NCI-H446 treated with DMSO at 0.1 percent for 48 hours (cell line): ENCODE measurements at regions not wholly inside any gene's neighbourhood (a gene's known extent, or its start where the extent isn't known, plus 50 kb on each side); places are given as distances from the start of the nearest gene placed in this dataset.

Experiments
- DNase-seq: peaks from one replicate; lab custom pipeline; 2025; lab: John Stamatoyannopoulos, UW

DNA sequence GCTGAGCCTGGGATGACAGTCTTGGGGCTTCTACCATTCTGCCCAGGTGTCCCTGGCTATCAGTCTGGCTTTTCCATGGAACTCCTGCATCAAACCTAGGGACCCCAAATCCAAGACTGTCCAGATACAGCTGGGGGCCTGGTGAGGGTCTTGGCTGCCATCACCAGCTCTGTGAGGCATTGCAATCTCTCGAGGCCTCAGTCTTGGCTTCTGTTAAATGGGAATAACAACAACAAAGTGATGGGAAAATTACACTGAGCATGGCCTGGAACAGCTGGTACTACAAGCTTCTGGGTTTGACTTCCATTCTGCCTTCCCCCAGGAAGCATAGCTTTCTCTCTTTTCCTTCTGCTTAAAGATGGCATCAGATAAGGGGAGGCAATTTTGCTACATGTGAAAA, 50.0 kb upstream of the LCTL start:
- DNase-seq = no peak

DNA sequence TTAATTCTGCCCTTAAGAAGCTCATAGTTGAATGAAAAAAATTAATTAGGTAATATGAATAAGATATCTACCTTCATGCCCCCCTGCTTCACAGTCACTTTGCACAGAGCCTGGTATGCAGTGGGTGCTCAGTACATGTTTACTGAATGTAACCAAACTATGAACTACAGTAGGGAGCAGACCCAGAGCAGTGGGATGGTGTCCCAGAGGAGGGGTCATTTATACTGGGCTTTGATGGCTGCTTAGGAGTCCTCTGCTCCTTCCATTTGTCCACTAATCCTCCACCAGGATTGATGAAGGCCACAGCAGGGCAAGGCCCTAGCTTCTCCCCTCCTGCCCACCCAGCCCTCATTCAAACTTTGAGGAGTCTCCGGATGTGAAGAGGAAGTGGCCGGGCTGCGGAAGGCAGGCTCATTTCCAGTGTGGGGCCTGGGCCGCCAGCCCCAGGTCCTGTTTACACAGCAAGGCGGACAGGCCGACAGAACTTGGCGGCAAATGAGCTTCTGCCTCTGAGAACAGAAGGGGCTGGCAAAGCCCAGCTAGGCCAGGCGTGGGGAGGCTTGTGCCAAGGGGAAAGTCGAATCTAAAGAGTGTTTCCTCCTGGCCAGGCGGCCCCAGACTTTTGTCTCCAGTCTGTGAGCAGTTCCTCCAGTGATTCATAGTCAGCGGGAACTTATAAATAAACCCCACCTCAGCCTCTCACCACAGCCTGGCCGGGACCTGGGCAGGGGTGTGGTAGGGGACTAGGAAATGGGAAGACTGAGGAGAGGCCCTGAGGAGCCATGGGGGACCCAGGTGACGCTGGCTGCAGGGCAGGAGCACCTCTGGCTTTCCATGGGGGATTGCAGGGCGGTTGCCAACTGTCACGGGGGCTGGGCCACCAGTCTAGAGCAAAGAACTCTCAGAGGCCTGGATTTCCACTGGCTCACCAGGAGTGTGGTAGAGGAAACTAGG, 51.6 kb upstream of the LCTL start:
- DNase-seq = peak; percentile 81

DNA sequence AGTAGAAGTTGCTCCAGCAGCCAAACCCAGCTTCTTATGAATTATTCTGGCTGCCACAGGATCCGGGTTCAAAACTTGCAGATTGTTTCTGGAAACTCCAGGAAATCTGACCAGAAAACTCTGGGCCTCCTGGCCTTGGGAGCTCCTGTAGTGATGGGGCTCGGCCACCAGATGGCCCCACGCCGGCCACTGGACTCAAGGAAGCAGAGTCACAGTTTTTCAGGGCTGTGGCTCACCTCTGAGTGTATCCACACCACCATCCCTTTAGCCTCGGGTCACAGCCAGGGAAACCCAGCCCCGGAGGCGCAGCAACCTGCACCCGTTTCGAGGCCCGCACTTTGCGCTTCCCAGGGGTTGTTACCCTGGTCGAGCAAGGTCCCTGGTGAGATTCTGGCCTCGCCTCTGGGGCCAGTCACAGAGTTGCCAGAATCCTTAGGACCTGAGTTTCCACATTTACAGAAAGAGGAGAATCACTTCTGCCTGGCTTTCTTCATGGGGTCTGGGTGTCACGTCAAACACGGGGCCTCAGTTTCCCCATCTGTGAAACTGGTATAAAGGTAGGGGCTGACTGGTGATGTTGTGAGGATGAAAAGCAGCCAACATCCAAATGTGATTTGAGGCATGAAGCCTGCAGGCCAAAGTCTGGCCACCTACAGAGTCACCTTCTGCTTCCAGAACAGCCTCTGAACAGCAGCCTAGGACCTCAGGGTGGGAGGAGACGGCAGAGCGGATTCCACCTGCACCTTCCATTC, 53.5 kb upstream of the LCTL start:
- no peak for DNase-seq

DNA sequence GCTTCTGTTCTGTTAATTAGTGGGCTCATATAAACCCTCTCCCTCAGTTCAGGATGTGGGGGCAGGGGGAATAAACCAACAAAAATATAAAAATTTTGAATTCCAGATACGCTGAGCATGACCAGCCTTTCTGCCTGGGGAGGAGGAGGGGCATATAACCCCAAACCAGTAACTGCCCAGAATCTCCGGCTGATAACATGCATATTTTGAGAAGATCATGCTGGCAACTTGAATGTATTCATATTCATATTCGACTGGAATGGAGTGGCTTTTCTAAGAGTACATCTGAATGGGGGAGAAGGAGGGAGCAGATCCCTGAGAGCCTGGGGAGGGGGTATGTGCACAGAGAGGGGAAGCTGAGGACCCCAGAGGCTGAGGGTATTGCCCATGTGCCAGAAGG, 54.5 kb upstream of the LCTL start:
- DNase-seq = no peak

DNA sequence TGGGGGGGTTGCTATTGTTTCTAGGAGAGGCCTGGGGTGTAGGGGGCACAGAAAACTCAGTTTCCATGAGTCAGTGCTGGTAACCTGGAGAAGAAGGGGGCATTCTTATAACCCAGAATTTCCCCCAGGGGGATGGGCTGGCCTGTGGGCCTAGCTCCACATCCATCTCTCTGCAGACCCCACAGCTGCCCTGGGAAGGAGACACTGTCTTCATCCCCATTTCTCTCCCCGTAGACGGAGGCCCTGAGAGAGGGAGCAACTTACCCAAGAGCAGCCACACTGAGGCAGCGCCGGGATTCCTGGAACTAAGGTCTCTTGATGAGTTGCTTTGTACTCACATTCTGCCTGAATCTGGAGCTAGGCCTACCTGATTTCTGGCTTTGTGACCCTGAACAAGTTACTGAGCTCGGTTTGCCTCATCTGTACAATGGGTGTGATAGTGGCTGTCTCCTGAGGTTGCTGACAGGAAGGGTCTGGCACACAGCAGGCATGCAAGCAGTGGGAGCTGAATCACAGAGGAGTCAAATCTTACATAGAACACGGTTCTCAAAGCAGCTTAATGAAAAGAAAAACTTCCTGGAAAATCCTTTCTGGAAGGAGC, 55.0 kb upstream of the LCTL start:
- DNase-seq = no peak

DNA sequence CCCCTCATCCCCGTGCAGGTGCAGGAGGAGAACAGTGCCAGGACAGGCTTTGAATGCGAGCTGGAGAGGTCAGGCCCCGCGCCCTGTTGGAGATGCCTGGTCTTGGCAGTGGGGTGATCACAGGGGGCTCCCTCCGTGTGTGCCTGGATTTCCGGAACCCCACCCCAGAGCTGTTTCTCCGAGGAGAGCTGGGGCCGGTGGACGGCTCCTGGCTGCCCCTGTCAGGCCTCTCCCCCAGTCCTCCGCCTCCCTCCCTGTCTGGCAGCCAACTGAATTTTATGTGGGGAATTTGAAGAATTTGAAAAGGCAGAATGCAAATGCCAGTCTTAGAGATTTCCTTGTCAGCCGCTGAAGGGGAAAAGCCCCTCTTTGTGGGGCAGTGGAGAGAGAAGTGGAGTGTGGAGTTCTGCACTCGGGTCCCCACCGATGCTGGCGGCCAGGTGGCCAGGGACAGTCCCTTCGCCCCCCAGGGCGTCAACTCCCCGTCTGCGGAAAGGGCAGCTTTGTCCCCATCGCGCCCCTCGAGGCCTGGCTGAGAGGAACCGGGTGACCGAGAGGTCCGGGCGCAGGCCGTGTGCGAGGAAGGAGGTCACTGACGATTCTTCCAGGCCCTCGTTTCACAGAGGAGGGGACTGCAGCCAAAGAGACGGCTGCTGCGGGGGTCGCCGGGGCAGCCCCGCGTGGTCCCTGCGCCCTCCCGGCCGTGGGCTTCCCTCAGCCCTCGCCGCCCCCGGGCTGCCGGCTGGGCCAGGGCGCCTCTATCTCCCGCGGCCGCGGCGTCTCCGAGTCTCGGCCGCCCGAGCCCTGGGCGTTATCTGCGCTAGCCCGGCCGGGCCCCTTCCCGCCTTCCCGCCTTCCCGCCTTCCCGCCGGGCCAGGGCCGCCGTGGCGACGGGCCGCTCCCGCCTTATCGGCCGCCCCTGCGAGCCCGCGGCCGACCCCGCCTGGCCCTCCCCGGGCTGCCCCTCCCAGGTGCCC, 56.0 kb upstream of the LCTL start:
- DNase-seq = no peak

DNA sequence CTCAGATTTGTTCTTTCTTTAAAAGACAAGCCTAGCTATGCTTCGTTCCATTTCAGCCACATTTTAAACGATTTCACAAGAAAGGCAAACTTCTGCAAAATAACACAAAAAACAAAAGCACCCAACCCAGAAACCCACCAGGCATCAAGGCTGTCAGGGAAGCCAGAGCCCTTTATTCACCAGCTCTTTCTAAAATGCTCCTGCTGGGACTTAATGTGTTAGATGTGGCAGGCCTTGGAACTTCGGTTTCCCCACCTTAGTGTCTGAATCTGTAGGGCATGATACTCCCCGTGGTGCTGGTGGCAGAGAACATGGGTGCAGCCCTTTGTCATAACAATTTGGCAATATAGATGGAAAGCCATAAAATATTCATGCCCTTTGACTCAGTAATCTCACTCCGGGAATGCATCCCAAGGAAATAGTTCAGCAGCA, 56.8 kb upstream of the LCTL start:
- no peak for DNase-seq

DNA sequence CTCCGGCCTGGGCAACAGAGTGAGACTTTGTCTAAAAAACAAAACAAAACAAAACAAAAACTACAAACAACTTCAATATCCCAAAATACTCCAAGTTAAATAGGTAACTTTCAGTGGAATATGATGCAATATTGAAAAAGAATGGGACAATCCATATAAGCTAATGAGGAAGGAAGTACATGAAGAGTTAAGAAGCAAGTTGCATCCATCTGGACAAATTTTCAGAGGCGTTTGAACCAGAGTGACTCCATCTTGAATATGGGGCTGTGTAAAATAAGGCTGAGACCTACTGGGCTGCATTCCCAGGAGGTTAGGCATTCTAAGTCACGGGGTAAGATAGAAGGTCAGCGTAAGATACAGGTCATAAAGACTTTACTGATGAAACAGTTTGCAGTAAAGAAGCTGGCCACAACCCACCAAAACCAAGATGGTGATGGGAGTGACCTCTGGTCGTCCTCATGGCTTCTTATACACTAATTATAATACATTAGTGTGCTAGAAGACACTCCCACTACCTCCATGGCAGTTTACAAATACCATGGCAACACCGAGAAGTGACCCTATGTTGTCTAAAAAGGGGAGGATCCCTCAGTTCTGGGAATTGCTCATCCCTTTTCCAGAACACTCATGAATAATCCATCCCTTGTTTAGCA, 58.1 kb upstream of the LCTL start:
- DNase-seq = no peak

DNA sequence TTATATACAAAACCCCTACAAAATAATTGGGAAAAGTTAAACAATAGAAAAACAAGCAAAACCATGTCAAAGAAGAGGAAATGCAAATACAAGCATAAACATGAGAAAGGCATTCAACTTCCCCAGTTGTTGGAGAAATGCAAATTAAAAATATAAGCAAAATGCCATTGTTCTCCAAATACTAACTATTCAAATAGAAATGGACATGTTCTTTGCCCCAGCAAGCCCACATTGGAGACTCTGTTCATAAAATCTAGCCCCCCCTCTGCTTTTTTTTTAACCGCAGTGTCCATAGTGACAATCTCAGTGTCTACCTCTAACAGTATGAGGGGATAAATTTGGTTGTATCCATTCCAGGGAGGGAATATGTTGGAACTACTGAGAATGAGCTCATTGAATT, 59.7 kb upstream of the LCTL start:
- no peak for DNase-seq

DNA sequence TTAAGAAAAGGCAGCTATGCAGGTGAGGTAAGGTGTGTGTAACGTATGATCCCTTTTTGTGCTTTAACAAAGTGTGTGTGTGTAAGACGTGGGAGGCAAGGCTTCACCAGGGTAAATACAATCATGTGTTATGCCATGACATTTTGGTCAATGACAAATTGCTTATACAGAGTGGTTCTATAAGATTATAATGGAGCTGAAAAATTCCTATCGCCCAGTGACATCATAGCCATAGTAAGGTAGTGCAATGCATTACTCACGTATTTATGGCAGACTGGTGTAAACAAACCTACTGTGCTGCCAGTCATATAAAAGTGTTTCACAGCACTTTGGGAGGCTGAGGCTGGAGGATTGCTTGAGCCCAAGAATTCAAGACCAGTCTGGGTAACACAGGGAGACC, 60.2 kb upstream of the LCTL start:
- DNase-seq = no peak

DNA sequence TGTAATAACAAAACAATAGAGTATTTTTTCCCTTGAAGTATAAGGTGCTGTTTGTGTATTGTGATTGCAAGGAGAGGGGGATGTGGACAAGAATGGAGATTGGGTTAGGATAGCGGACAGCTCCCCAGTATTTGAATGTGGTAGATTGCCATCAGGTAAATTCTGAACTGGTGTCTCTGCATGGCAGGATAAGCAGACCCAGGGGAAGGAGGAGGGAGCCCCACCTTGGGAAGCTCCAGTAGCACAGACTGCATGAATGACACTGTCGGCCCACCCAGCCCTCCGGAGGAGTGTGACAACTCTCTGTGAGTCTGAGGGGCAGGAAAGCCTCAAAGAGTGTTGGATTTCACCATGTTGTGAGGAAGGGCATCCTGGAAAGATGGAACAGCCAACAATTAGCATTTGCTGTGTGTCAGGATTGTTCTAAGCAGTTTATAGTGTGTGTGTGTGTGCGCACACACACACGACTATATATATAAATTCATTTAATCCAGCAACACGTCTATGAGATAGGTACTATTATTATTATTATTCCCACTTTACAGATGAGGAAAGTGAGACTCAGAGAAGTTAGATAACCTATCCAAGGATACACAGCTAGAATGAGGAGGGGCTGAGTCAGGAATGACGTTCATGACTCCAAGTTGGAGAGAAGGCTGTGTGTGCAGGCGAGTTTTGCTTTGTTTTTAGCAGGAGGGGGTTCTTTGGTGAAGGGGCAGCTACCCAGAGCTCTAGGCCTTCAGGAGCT, 63.4 kb upstream of the LCTL start:
- no peak for DNase-seq

DNA sequence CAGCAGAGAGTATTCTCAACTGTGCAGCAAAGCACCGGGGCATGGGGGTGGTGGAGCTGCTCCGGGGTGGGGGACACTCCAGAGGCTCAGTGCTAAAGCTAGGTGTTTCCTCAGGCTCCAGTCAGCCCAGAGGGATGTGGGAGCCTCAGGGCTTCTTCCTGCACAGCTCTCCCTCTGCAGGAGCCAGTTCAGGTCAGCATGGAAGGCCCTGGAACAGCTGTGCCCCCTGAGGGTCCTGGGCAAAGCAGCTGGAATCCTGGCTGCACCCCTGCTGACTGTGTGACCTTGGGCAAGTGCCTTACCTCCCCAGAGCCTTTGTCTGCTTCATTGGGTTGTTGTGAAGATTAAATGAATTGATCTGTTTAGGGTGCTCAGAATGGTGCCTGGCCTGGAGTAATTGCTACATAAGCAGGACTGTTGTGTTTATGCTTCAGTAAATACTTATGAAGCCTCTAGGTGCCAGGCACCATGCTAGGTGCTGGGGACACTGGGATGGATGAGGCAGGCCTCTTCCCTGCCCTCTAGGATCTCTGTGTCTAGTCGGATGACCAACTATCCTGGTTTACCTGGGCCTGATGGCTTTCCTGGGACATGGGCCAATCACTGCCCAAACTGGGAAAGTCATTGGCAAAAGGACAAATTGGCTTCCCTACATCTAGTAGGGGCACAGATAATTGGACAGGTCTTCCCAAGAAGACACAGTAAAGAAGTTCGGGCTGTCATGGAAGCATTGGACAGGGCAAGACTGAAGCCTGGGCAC, 64.2 kb upstream of the LCTL start:
- no peak for DNase-seq

DNA sequence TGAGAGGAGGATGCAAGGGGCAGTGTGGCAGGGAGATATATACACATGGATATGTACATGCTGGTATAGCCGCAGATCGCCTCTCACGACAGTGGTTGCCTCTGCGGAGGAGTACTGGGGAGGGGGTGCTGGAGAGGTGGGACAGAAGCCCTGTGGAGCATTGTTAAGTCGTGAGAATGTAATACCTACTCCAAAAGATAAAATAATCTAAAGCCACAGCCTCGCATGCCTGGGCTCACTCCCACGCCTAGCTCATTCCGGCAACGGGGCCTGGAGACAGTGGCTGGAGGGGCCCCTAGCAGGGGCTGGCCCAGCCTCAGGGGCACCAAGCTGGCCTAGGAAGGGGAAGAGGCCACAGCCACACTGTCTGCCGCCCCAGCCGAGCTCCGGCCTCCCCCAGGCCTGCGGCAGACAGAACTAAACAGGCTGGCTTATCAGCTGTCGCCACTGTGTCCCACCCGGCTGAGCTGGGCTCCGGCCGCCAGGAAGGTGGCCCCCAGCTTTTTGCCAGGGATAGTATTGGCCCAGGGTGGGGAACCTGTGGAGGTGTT, 65.1 kb upstream of the LCTL start:
- DNase-seq = no peak

DNA sequence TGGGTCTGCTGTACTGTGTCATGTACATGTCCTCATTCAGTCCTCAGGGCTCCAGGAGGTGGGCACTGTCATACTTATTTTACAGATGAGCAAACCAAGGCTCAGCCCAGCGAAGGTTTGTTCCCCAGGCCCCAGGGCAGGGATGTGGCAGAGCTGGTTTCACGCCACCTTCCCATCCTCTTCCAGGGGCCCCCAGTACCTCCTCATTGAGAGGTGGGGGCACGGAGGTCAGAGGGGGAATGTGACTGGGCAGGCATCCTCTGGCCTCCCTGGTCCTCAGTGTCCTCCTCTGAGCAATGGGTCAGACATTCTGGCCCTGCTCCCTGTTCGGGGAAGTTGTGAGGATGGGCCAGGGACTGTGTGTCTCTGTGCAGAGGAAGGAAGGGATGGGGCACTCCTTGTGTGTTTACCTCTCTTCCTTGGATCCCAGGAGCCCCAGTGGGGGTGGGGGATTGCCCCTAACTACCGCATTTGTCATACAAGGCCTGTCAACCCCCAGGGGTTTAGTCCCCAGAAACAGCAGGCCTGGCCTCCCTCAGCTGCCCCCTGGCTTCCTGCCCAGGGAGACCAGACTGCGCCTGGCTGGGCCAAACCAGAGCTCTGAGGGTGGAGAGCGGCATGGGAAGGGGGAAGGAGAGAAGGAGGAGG, 65.9 kb upstream of the LCTL start:
- peak; percentile 28 for DNase-seq

DNA sequence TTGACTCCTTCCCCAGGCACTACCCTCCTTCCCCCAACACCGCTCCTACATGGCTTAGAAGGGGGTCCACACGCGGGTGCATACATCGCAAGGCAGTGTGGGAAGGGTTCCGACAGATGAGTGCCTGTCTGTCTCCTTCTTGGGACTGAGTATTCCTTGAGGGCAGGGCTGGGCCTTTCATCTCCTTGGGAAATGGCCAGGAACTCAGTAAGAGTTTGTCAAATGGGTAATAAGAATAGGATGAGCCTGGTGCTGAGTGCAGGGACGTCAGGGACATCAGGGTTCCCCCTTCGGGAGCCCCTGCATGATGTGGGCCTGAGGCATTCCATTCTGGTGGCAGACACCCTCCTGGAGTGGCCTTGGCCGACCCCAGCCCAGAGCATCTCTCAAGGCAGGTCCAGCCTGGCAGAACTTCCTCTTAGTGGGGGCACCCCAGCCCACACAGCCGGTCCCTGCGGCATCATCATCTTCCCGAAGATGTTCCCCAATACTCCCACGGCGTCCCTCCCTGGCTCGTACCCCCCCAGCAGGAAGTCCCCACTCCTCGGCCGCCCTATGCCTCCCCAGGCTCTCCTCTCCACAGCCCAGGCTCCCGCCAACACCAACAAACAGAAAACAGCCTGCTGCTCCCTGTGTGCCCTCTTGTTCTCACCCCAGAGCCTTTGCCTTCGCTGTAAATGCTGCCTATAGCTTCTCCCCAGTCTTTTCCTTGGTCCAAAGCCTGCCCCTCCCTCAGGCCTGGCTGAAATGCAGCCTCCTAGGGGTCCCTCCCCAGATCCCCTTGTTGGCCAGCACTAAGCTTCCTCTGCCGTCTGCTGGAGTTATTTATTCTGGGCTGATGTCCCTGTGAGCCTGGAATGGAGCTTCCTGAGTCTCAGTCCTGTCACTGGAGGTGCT, 67.5 kb upstream of the LCTL start:
- no peak for DNase-seq

DNA sequence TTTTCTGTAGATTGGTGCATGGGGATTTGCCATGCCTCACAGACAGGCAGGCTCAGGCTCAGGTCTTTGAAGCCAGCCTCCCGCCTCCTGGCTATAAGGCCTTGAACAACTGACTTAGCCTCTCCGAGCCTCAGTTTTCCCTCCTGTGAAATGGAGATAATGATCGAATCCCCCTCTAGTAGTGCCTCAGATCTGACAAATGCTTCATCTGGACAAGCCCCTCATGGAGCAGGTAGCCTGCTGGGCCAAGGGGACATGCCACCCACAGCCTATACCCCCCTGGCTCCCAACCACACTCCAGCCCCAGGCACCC, 68.1 kb upstream of the LCTL start:
- DNase-seq = no peak

DNA sequence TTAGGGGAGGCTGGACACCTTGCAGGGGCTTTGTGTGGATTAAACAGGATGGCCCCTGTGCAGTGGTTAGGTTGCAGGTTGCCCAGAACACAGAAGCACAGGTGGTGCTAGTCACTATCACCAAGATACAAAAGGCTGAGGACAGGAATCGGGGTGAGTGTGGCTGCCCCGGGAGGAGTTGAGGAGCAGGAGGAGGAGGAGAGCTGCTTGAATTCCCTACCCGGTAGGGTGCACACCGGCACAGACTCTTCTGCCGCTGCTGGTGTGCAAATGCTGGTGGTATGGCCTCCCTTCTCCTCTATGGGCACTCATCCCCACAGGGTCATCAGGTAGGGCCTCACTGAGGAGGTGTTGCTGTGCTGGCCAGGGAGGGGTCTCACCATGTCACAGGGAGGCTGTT, 67.5 kb upstream of the SMAD6 start:
- DNase-seq = no peak

DNA sequence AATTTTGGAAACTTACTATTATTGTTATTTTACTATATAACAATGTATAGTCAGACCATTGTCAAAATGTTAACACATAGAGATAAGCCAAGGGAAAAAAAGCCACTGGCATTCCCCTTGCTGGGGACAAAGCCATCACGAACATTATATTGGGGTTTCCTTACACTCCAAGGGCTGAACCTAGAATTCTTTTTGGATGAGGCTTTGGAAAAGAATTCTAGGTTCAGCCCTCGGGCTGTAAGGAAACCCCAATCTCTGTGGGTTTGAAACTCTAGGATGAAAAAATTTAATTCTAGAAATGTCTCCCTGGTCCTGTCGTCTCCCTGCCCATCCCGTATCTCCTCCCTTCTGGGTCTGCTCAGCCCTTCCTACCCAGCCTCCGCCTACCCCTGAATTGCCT, 67.0 kb upstream of the SMAD6 start:
- no peak for DNase-seq
